Neural progenitor cell (in vitro differentiated cells): ENCODE measurements at regions not wholly inside any gene's neighbourhood (a gene's known extent, or its start where the extent isn't known, plus 50 kb on each side); places are given as distances from the start of the nearest gene placed in this dataset.

ENCODE experiments used
- DNase-seq: peaks from one replicate; pipeline ENCODE4 v3.0.0-alpha.2; 2016; ENCODE audit warnings: low spot score
- H2AFZ ChIP-seq: fragments of 200-600 bp; sonication (generic); replicated peaks from 2 replicates; pipeline ENCODE4 v1.6.1; 2016; ENCODE audit warnings: antibody characterized with exemption
- H3F3A ChIP-seq: fragments of 200-600 bp; sonication (generic); 2 replicates; pipeline ENCODE4 v1.6.1; 2016; ENCODE audit warnings: antibody characterized with exemption, low read depth
- H3K27ac ChIP-seq: fragments of 200-600 bp; sonication (generic); 2 replicates; pipeline ENCODE4 v1.5.1; 2016; ENCODE audit warnings: mild to moderate bottlenecking
- H3K27me3 ChIP-seq: fragments of 200-600 bp; sonication (generic); 2 replicates; pipeline ENCODE4 v1.6.1; 2016; ENCODE audit warnings: mild to moderate bottlenecking, moderate library complexity
- H3K36me3 ChIP-seq: fragments of 200-600 bp; sonication (generic); 2 replicates; pipeline ENCODE4 v1.5.1; 2016
- H3K4me1 ChIP-seq: fragments of 200-600 bp; sonication (generic); 2 replicates; pipeline ENCODE4 v1.6.1; 2016; ENCODE audit warnings: mixed run types
- H3K4me2 ChIP-seq: fragments of 200-600 bp; sonication (generic); 2 replicates; pipeline ENCODE4 v1.6.1; 2016
- H3K4me3 ChIP-seq: fragments of 200-600 bp; sonication (generic); 2 replicates; pipeline ENCODE4 v1.5.1; 2016
- H3K79me2 ChIP-seq: fragments of 200-600 bp; sonication (generic); 2 replicates; pipeline ENCODE4 v1.6.1; 2016; ENCODE audit warnings: low read depth
- H3K9ac ChIP-seq: fragments of 200-600 bp; sonication (generic); 2 replicates; pipeline ENCODE4 v1.6.1; 2016
- H3K9me3 ChIP-seq: fragments of 200-600 bp; sonication (generic); 2 replicates; pipeline ENCODE4 v1.5.1; 2016; ENCODE audit warnings: low read depth
- H4K20me1 ChIP-seq: fragments of 200-600 bp; sonication (generic); 2 replicates; pipeline ENCODE4 v1.6.1; 2016; ENCODE audit warnings: low read depth
- H3K27ac Mint-ChIP-seq: 3 replicates; pipeline ENCODE4 v1.8.0; 2021; ENCODE audit warnings: mixed read lengths
- H3K27me3 Mint-ChIP-seq: 2 replicates; pipeline ENCODE4 v1.8.0; 2022; ENCODE audit warnings: low read depth, mild to moderate bottlenecking, inconsistent platforms, moderate library complexity, mixed read lengths; ENCODE audit not compliant: insufficient read depth
- H3K36me3 Mint-ChIP-seq: 3 replicates; pipeline ENCODE4 v1.8.0; 2021; ENCODE audit warnings: mixed read lengths
- H3K4me1 Mint-ChIP-seq: 3 replicates; pipeline ENCODE4 v1.8.0; 2021; ENCODE audit warnings: mixed read lengths
- H3K4me3 Mint-ChIP-seq: 3 replicates; pipeline ENCODE4 v1.8.0; 2021; ENCODE audit warnings: mild to moderate bottlenecking, moderate library complexity, mixed read lengths
- H3K9me3 Mint-ChIP-seq: 3 replicates; pipeline ENCODE4 v1.8.0; 2020; ENCODE audit warnings: mixed read lengths
- CTCF ChIP-seq: fragments of 200-600 bp; sonication (generic); IDR thresholded peaks from 2 replicates; pipeline ENCODE4 v1.5.1; 2017; ENCODE audit warnings: antibody characterized with exemption, mild to moderate bottlenecking
- EZH2 ChIP-seq: fragments of 200-600 bp; sonication (generic); IDR thresholded peaks from 2 replicates; pipeline ENCODE4 v1.6.1; 2017; ENCODE audit warnings: antibody characterized with exemption, mild to moderate bottlenecking, moderate library complexity
- EZH2phosphoT487 ChIP-seq: fragments of 200-600 bp; sonication (generic); IDR thresholded peaks from 2 replicates; pipeline ENCODE4 v1.6.1; 2017; ENCODE audit warnings: antibody characterized with exemption

- Mint-ChIP-seq H3K4me1 (peaks cover 5% of the 10 kb centered on the region), H3K4me3 (no peak overlapping the region), H3K27me3 (no peaks in the 10 kb centered on the region), H3K9me3 (no peaks in the 10 kb centered on the region), H3K27ac (no peak overlapping the region), H3K36me3 (no peaks in the 10 kb centered on the region)
- Histone ChIP-seq H3K9me3 (no peaks in the 10 kb centered on the region), H3K27me3 (no peaks in the 10 kb centered on the region), H3K27ac (no peak overlapping the region), H3K4me1 (no peaks in the 10 kb centered on the region), H3K9ac (no peak overlapping the region), H3K4me2 (no peak overlapping the region), H3K79me2 (no peaks in the 10 kb centered on the region), H3F3A (no peaks in the 10 kb centered on the region), H3K4me3 (no peak overlapping the region), H4K20me1 (no peaks in the 10 kb centered on the region), H3K36me3 (no peaks in the 10 kb centered on the region), H2AFZ (no peak overlapping the region)
- TF ChIP-seq EZH2phosphoT487 (no peak), CTCF (no peak), EZH2 (no peak)
- no peak for DNase-seq
Measured at GRCh38 chr10:47205192-47205591, 94.8 kb upstream of the GDF10 start.

- H3K4me3 ChIP-seq = no peak overlapping the region
- H3K9me3 ChIP-seq = no peaks in the 10 kb centered on the region
- Mint-ChIP-seq H3K27me3 (no peaks in the 10 kb centered on the region), H3K4me1 (peaks cover 5% of the 10 kb centered on the region), H3K27ac (no peak overlapping the region), H3K36me3 (no peaks in the 10 kb centered on the region), H3K9me3 (peaks cover 2% of the 10 kb centered on the region), H3K4me3 (no peak overlapping the region)
- H3K4me1 ChIP-seq = no peaks in the 10 kb centered on the region
- no peaks in the 10 kb centered on the region for H3K79me2 ChIP-seq
- H4K20me1 ChIP-seq = no peaks in the 10 kb centered on the region
- no peaks in the 10 kb centered on the region for H3K27me3 ChIP-seq
- H3K9ac ChIP-seq = no peak overlapping the region
- TF ChIP-seq EZH2 = no peak
- TF ChIP-seq EZH2phosphoT487 = no peak
- TF ChIP-seq CTCF = no peak
- H3K4me2 ChIP-seq = no peak overlapping the region
- DNase-seq = no peak
- no peaks in the 10 kb centered on the region for H3F3A ChIP-seq
- no peaks in the 10 kb centered on the region for H3K36me3 ChIP-seq
- no peak overlapping the region for H3K27ac ChIP-seq
- H2AFZ ChIP-seq = no peak overlapping the region
Measured at GRCh38 chr10:47206449-47207280, 93.3 kb upstream of the GDF10 start.

- H3K79me2 ChIP-seq = no peaks in the 10 kb centered on the region
- Mint-ChIP-seq H3K36me3 (no peaks in the 10 kb centered on the region), H3K27me3 (peaks cover 4% of the 10 kb centered on the region), H3K9me3 (peaks cover 2% of the 10 kb centered on the region), H3K27ac (peak overlapping the region; percentile 46), H3K4me1 (peaks cover 5% of the 10 kb centered on the region), H3K4me3 (no peak overlapping the region)
- H3K27ac ChIP-seq = no peak overlapping the region
- H3K9ac ChIP-seq = no peak overlapping the region
- no peaks in the 10 kb centered on the region for H3K36me3 ChIP-seq
- H4K20me1 ChIP-seq = no peaks in the 10 kb centered on the region
- TF ChIP-seq CTCF (no peak), EZH2 (no peak), EZH2phosphoT487 (no peak)
- H3K4me2 ChIP-seq = no peak overlapping the region
- H3K4me1 ChIP-seq = no peaks in the 10 kb centered on the region
- no peak overlapping the region for H2AFZ ChIP-seq
- no peaks in the 10 kb centered on the region for H3F3A ChIP-seq
- no peak overlapping the region for H3K4me3 ChIP-seq
- H3K9me3 ChIP-seq = no peaks in the 10 kb centered on the region
- DNase-seq = no peak
- no peaks in the 10 kb centered on the region for H3K27me3 ChIP-seq
Measured at GRCh38 chr10:47207281-47207615, 92.7 kb upstream of the GDF10 start.
